CD4-positive, alpha-beta T cell treated with Interleukin-4 for 1 hour (primary cell): ENCODE measurements at regions not wholly inside any gene's neighbourhood (a gene's known extent, or its start where the extent isn't known, plus 50 kb on each side); places are given as distances from the start of the nearest gene placed in this dataset.

Source experiments
- DNase-seq, 2 donors: peaks; one replicate each; pipeline ENCODE4 v3.0.0-alpha.2; 2020 to 2022

DNA sequence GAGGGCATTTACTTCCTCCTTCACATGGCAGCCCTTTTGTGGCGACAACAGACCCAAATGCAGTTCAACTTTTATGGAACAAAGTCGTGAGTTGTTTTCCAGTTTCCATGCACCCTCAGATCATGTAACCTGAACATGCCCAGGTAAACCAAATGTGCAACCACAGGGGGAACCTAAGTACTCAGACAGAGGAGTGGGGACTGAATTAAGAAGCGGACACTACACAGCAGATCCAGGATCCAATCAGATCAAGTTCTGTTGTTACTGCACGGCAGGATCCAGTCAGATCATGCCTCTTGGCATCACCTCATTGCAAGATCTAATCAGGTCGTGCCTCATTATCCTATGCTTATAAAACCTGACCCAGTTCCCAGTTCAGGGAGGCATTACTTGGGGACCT, 115.7 kb downstream of the MATN1 start:
- no peak for DNase-seq

DNA sequence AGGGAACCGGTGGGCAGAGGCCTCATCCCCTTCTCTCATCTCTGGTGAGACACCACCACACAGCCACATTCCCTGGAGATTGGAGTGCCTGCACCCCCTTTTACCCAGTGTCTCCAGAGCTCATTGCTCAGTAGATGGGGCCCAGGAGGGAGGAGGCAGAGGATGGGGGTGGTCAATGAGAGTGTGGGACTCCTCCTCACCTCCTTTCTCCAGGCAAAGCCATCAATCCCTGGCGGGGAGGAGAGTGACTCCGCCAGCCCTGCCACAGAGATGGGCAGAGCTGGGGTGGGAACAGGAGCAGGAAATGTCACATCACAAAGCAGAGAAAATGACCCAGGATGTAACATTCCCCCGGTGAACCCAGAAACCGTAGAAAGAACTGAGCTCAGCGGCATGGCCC, 117.2 kb downstream of the MATN1 start:
- DNase-seq = no peak

GRCh38 chr1:30605441-30605920, 117.9 kb downstream of the MATN1 start:
- DNase-seq = no peak

DNA sequence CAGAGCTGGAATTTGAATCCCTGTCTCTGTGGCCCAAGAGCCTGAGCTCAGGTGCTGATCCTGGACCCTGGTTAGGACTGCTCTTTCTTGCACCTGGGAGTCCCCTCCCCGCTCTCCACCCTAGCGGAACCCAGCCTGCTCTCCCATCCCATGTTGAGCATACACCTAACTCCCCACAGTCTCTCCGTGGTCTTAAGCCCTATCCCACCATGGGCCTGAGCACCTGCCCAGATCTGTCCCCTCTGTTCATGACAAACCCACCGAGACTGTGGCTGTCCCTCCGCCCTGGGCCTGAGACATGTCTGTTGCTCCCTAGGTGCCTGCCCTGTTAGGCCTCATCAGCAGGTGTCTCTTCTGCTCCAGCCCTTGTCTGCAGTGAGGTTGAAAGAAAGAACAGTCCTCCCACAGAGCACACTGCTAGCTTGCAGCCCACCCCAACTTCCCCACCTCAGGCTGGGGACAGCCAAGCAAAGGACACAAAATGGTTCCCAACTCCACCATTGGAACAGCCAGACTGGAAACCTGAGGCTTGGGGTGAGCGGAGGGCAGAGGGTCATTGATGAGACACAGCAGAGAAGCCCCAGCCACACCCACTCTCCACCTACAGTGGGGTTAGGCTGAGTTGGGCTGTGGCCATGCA, 118.5 kb downstream of the MATN1 start:
- no peak for DNase-seq

- DNase-seq = no peak
Observed at GRCh38 chr1:30603081-30603858, 120.1 kb downstream of the MATN1 start.

GRCh38 chr1:30601316-30602085, 121.9 kb downstream of the MATN1 start:
- no peak for DNase-seq

DNA sequence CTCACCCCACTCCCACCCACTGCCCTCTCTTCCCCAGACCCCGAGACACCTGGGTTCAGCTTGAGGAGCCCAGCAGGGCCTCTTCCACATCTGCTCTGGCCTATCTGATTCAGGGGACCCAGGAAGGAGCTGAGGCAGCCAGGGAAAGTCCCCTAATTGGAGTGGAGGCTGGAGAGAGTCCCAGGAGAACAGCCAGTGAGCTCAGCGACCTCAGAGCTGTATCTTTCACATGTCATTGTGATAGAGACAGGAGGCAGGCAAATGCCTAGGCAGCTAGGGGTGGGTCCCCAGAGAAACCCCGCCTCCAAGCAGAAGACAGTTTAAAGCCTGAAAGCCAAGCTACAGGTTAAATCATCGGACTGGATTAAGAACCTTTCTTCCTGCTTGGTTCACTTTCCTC, 122.7 kb downstream of the MATN1 start:
- no peak for DNase-seq

- no peak for DNase-seq
Observed at GRCh38 chr1:30600258-30600657, 123.1 kb downstream of the MATN1 start.

- DNase-seq = no peak
Observed at GRCh38 chr1:30599721-30600120, 123.7 kb downstream of the MATN1 start.

DNA sequence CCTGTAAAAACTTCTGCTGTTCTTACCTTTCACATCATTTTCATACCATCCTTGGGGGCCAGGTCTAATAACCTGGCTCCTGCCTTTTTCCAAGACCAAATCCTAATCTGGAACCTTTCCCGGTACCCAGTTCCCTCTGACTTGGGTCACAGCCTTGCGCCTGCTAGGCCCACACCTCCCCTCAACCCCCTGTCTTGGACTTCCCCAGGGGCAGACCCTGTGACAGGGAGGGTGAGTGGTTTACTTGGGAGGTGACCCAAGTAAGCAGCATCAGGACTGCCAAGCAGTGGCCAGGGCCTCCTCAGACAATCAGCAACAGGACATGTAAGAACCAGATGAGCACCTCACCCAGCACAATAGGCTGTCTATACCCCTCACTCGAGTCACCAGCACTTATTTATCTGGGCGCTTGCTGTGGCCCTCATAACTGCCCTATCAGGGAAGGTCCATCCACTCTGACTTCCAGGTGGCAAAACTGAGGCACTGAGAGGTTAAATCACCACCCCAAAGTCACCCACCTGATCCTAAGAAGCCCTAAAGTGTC, 124.7 kb downstream of the MATN1 start:
- DNase-seq = no peak

GRCh38 chr1:30597711-30598110, 125.7 kb downstream of the MATN1 start:
- no peak for DNase-seq

- DNase-seq = no peak
Observed at GRCh38 chr1:30596891-30597290, 126.5 kb downstream of the MATN1 start.

DNA sequence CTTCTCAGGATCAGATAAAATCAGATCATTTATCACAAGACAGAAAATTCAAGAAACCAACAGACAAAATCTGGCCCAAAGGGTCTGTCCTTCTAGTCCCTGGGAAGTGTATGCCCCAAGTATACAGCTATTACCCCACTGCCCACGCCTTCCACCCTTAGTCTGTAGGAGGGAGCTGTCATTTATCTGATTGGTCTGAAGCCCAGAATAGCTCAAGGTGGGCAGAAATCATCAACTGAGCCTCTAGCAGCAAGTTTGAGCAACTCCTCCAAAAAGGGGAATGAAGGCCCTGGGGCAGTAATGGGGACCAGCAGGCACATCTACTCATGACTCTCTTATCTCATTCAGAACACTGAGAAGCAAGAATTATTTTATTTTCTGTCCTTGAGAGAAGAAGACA, 126.9 kb downstream of the MATN1 start:
- DNase-seq = no peak

- DNase-seq = no peak
Observed at GRCh38 chr1:30589083-30589482, 134.3 kb downstream of the MATN1 start.

GRCh38 chr1:30588311-30589073, 134.9 kb downstream of the MATN1 start:
- DNase-seq = no peak

GRCh38 chr1:30586671-30587070, 136.7 kb downstream of the MATN1 start:
- DNase-seq = no peak

- DNase-seq = no peak
Observed at GRCh38 chr1:30579580-30579979, 143.8 kb downstream of the MATN1 start.

DNA sequence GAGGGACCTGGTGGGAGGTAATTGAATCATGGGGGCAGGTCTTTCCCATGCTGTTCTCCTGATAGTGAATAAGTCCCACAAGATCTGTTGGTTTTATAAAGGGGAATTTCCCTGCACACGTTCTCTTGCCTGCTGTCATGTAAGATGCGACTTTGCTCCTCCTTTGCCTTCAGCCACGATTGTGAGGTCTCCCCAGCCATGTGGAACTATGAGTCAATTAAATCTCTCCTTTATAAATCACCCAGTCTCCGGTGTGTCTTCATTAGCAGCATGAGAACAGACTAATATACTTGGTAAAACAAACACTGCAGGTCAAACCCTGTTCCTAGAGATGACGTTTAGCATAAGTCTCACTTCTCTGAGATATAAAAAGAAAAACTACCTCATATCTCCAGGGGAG, 148.3 kb downstream of the MATN1 start:
- no peak for DNase-seq

GRCh38 chr1:30572192-30572591, 151.2 kb downstream of the MATN1 start:
- DNase-seq = no peak

GRCh38 chr1:30571380-30571779, 152.0 kb downstream of the MATN1 start:
- DNase-seq = no peak

DNA sequence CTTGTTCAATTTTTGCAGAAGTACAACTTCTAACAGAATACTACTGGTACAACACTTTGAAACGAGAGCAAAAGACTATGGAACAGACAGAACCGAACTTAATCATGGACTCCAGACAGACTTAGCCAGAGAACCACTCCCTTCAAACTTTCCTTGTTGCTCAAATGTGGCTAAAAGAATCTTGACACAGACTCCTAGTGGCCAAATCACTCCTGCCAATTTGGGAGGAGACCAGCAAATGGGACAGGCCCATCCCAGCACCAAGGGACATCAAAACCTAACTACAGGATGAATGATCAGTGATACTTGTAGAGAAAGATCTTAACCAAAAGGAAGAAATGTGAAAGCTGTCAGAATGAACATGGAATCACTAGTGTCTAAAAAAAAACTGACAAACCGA, 154.0 kb downstream of the MATN1 start:
- DNase-seq = no peak

GRCh38 chr1:30562559-30562958, 160.8 kb downstream of the MATN1 start:
- DNase-seq = no peak

- DNase-seq = no peak
Observed at GRCh38 chr1:30551603-30552002, 171.8 kb downstream of the MATN1 start.
